Upper lobe of right lung (tissue), 1 donor: ENCODE measurements at regions not wholly inside any gene's neighbourhood (a gene's known extent, or its start where the extent isn't known, plus 50 kb on each side); places are given as distances from the start of the nearest gene placed in this dataset.

Source experiments
- ATAC-seq: fragments of 200-7000 bp; cut with Tn5 transposase; one replicate; pipeline ENCODE4 v1.9.1; 2020; ENCODE audit warnings: mild to moderate bottlenecking, moderate library complexity
- DNase-seq: peaks from one replicate; pipeline ENCODE4 v3.0.0-alpha.2; 2020
- H3K27ac ChIP-seq: fragments of 200-600 bp; one replicate; pipeline ENCODE4 v1.8.0; 2022
- H3K27me3 ChIP-seq: fragments of 200-600 bp; one replicate; pipeline ENCODE4 v1.8.0; 2022; ENCODE audit warnings: mild to moderate bottlenecking
- H3K36me3 ChIP-seq: fragments of 200-600 bp; one replicate; pipeline ENCODE4 v1.8.0; 2022
- H3K4me1 ChIP-seq: fragments of 200-600 bp; one replicate; pipeline ENCODE4 v1.8.0; 2022
- H3K4me3 ChIP-seq: fragments of 200-600 bp; one replicate; pipeline ENCODE4 v1.8.0; 2022; ENCODE audit warnings: mild to moderate bottlenecking
- H3K9me3 ChIP-seq: fragments of 200-600 bp; one replicate; pipeline ENCODE4 v1.8.0; 2022
- intact Hi-C: fragments of 100-400 bp; cut with DNase I; formaldehyde crosslinking; loops from one replicate; pipeline ENCODE4 v1.11.0; 2022
- TF ChIP-seq, protein P1 (sequence below): fragments of 200-600 bp; IDR thresholded peaks from one replicate; pipeline ENCODE4 v1.8.0; 2022; ENCODE audit warnings: antibody characterized with exemption
- donor health status: DM: no; HTN: yes; CAD: no; lungs with severe emphysema.

GRCh38 chr3:180284331-180285110 lies 247.8 kb upstream of the PEX5L start:
- Histone ChIP-seq H3K4me3 (no peak overlapping the region), H3K9me3 (no peaks in the 10 kb centered on the region), H3K4me1 (no peaks in the 10 kb centered on the region), H3K27ac (no peak overlapping the region), H3K27me3 (no peaks in the 10 kb centered on the region), H3K36me3 (no peaks in the 10 kb centered on the region)
- intact Hi-C loops: no loop called here
- TF ChIP-seq, protein P1, sequence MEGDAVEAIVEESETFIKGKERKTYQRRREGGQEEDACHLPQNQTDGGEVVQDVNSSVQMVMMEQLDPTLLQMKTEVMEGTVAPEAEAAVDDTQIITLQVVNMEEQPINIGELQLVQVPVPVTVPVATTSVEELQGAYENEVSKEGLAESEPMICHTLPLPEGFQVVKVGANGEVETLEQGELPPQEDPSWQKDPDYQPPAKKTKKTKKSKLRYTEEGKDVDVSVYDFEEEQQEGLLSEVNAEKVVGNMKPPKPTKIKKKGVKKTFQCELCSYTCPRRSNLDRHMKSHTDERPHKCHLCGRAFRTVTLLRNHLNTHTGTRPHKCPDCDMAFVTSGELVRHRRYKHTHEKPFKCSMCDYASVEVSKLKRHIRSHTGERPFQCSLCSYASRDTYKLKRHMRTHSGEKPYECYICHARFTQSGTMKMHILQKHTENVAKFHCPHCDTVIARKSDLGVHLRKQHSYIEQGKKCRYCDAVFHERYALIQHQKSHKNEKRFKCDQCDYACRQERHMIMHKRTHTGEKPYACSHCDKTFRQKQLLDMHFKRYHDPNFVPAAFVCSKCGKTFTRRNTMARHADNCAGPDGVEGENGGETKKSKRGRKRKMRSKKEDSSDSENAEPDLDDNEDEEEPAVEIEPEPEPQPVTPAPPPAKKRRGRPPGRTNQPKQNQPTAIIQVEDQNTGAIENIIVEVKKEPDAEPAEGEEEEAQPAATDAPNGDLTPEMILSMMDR: no peak
- ATAC-seq: no peak
- no peak for DNase-seq

GRCh38 chr3:180287703-180288102 lies 251.0 kb upstream of the PEX5L start:
- TF ChIP-seq, protein P1: no peak
- DNase-seq (no peak), ATAC-seq (no peak)
- intact Hi-C loops: no loop called here
- Histone ChIP-seq H3K4me3 (no peak overlapping the region), H3K4me1 (no peaks in the 10 kb centered on the region), H3K27me3 (no peaks in the 10 kb centered on the region), H3K36me3 (no peaks in the 10 kb centered on the region), H3K9me3 (no peaks in the 10 kb centered on the region), H3K27ac (no peak overlapping the region)

GRCh38 chr3:180288816-180289215 lies 252.1 kb upstream of the PEX5L start:
- no peaks in the 10 kb centered on the region for H3K36me3 ChIP-seq
- no peaks in the 10 kb centered on the region for H3K4me1 ChIP-seq
- intact Hi-C loops: no loop called here

DNA sequence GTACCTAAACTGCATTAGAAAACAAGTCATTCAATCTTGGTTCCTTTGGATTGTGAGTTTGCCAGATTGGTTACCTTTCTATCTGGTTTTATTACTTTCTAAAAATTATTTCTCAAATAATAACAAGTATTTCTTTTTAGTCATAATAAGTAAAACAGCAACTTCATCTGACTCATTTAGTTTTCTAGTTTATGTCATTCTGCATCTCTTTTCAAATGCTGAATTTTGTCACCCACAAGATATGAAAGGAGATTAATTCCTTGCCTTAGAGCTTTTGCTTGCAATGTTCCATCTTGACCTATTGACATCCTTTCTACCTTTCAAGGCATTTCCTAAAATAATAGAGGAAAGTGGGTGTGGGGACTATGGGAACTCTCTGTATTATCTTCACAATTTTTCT lies 253.6 kb upstream of the PEX5L start:
- DNase-seq (no peak), ATAC-seq (no peak)
- Histone ChIP-seq H3K4me3 (no peak overlapping the region), H3K4me1 (no peaks in the 10 kb centered on the region), H3K9me3 (no peaks in the 10 kb centered on the region), H3K27me3 (no peaks in the 10 kb centered on the region), H3K27ac (no peak overlapping the region), H3K36me3 (no peaks in the 10 kb centered on the region)
- TF ChIP-seq, protein P1: no peak
- intact Hi-C loops: no loop called here

More at GRCh38 chr3:180288816-180289215, 252.1 kb upstream of the PEX5L start:
- Histone ChIP-seq H3K27me3 (no peaks in the 10 kb centered on the region), H3K9me3 (no peaks in the 10 kb centered on the region), H3K4me3 (no peak overlapping the region), H3K27ac (no peak overlapping the region)
- no peak for ATAC-seq
- DNase-seq: no peak
- TF ChIP-seq, protein P1: no peak

DNA sequence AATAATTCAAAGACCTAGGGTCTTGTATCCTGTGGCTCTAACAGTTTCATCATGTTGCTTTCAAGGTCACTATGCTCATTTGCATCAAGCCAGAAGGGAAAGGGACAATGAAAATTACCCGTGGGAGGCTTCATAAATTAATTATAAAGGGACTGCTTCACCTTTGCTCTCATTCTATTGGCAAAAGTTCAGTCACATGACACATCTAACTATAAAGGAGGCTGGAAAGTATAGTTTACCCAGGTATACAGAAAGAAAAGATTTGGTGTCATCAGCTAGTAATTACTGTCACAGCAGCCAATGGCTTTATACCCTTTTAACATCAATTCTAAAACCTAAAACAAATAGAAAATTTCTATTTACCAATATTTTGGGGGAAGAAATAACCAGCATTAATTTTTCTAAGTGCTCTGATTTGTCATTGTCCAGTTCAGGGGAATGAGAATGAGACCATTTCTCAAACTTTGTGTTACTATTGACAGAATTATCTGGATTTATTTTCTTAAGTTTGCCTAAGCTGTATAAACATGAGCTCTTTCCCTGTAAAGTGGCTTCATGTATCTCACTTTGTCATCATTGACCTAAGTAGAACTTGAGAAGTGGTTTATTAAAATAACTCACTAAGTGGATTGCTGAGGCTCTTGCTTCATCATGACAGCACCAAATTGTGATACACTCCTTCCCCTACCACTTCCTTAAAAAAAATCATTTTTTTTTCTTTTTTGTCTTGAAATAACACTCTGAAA lies 257.7 kb upstream of the PEX5L start:
- Histone ChIP-seq H3K27ac (no peak overlapping the region), H3K27me3 (no peaks in the 10 kb centered on the region), H3K36me3 (no peaks in the 10 kb centered on the region), H3K9me3 (no peaks in the 10 kb centered on the region), H3K4me1 (no peaks in the 10 kb centered on the region), H3K4me3 (no peak overlapping the region)
- no peak for ATAC-seq
- no peak for DNase-seq
- TF ChIP-seq, protein P1: no peak
- intact Hi-C loops: no loop called here
